B cell (primary cell): ENCODE measurements at regions not wholly inside any gene's neighbourhood (a gene's known extent, or its start where the extent isn't known, plus 50 kb on each side); places are given as distances from the start of the nearest gene placed in this dataset.

ENCODE experiments used
- EZH2 ChIP-seq: IDR thresholded peaks from 2 replicates; pipeline ENCODE4 v1.6.1; 2012; ENCODE audit warnings: borderline replicate concordance, low read depth, mild to moderate bottlenecking, moderate library complexity, low read length; ENCODE audit not compliant: insufficient read depth, poor library complexity, severe bottlenecking
- TF ChIP-seq, protein P1 (sequence below): fragments of 200-600 bp; IDR thresholded peaks from one replicate; pipeline ENCODE4 v1.8.0; 2022; ENCODE audit warnings: antibody characterized with exemption, mild to moderate bottlenecking

DNA sequence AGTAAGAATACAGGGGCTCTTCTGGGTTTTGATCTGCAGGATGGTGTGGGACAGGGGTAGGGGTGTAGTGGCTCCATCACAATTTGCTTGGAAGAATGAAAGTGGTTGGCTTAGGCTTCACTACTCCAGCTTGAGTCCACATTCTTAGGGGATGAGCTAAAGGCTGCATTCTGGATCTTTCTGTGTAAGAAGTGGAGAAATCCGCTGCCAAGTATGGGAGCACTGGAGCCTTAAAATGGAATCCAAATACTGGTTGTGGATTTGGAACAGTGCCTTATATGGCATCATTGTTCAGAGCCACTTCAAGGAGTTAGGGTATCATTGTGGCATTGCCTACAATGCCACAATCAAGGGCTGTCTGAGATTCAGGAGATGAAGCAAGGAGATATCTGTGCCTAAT lies 187.1 kb downstream of the LMO4 start:
- no peak for TF ChIP-seq EZH2
- TF ChIP-seq, protein P1, sequence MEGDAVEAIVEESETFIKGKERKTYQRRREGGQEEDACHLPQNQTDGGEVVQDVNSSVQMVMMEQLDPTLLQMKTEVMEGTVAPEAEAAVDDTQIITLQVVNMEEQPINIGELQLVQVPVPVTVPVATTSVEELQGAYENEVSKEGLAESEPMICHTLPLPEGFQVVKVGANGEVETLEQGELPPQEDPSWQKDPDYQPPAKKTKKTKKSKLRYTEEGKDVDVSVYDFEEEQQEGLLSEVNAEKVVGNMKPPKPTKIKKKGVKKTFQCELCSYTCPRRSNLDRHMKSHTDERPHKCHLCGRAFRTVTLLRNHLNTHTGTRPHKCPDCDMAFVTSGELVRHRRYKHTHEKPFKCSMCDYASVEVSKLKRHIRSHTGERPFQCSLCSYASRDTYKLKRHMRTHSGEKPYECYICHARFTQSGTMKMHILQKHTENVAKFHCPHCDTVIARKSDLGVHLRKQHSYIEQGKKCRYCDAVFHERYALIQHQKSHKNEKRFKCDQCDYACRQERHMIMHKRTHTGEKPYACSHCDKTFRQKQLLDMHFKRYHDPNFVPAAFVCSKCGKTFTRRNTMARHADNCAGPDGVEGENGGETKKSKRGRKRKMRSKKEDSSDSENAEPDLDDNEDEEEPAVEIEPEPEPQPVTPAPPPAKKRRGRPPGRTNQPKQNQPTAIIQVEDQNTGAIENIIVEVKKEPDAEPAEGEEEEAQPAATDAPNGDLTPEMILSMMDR: no peak
